Tibial nerve (tissue), 4 donors: ENCODE measurements at regions not wholly inside any gene's neighbourhood (a gene's known extent, or its start where the extent isn't known, plus 50 kb on each side); places are given as distances from the start of the nearest gene placed in this dataset.

Experiments used
- EP300 ChIP-seq, 2 donors: sonication (generic); formaldehyde crosslinking; IDR thresholded peaks; one replicate each; pipeline ENCODE4 v1.6.1; 2017; ENCODE audit warnings: antibody characterized with exemption in 2 of 2, mild to moderate bottlenecking in 1 of 2
- POLR2A ChIP-seq, 2 donors: fragments of 450-650 bp; IDR thresholded peaks; one replicate each; pipeline ENCODE4 v1.6.1; 2017; ENCODE audit warnings: antibody characterized with exemption in 2 of 2, mild to moderate bottlenecking in 2 of 2, moderate library complexity in 2 of 2
- TF ChIP-seq, protein P1 (sequence below), 5 experiments: fragments of 200-600 bp in 3 of 5; fragments of 450-650 bp in 2 of 5; sonication (generic) in 3 of 5; IDR thresholded peaks; one replicate each; pipeline ENCODE4 v1.5.1; 2016 to 2019; ENCODE audit warnings: antibody characterized with exemption in 5 of 5, mild to moderate bottlenecking in 3 of 5, moderate library complexity in 2 of 5

DNA sequence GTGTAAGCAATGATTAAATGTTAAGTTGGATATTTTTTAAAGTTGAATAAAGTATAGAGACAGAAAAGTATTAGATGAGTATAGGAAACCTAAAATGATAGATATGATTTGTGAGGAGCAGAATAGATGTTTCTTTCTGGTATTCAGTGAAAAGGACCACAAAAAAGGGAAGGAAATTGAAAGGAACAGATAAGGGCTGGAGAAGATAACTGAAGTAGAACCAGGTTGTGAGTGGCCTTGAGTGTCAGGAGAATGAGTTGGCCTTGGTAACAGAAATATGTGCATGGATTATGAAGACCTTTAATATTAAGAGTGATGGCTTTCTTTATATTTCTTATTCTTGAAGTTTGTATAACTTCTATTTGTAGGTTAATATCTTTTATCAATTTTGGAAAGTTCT lies 543.5 kb downstream of the METTL4 start:
- TF ChIP-seq EP300 (IDR thresholded peaks at IDR 0.05), result no peak
- no peak for TF ChIP-seq POLR2A (IDR thresholded peaks at IDR 0.05)
- TF ChIP-seq, protein P1, sequence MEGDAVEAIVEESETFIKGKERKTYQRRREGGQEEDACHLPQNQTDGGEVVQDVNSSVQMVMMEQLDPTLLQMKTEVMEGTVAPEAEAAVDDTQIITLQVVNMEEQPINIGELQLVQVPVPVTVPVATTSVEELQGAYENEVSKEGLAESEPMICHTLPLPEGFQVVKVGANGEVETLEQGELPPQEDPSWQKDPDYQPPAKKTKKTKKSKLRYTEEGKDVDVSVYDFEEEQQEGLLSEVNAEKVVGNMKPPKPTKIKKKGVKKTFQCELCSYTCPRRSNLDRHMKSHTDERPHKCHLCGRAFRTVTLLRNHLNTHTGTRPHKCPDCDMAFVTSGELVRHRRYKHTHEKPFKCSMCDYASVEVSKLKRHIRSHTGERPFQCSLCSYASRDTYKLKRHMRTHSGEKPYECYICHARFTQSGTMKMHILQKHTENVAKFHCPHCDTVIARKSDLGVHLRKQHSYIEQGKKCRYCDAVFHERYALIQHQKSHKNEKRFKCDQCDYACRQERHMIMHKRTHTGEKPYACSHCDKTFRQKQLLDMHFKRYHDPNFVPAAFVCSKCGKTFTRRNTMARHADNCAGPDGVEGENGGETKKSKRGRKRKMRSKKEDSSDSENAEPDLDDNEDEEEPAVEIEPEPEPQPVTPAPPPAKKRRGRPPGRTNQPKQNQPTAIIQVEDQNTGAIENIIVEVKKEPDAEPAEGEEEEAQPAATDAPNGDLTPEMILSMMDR (IDR thresholded peaks at IDR 0.05), result no peak
